ENCODE measurements at regions not wholly inside any gene's neighbourhood (a gene's known extent, or its start where the extent isn't known, plus 50 kb on each side); places are given as distances from the start of the nearest gene placed in this dataset.

GRCh38 chr12:119258149-119258548 is 76.4 kb upstream of the CCDC60 start:
- no peak overlapping the region for H2AK5ac ChIP-seq (ENCODE audit: insufficient read length, low read length)
- H3K4me2 ChIP-seq (ENCODE audit: insufficient read depth, insufficient read length, low read length): no peak overlapping the region
- no peak for DNase-seq
- Mint-ChIP-seq H3K4me1 (peaks cover under 1 to 5% of the 10 kb centered on the region in 2 experiments), H3K27ac (no peak overlapping the region; a peak in 1 of 7 replicates), H3K36me3 (ENCODE audit: insufficient read depth in 1 of 3, low read depth in 3 of 3) (no peaks in the 10 kb centered on the region), H3K9me3 (peaks cover 3 to 4% of the 10 kb centered on the region in 2 experiments; a peak in 3 of 5 replicates), H3K27me3 (ENCODE audit: low read depth) (peaks cover 3% of the 10 kb centered on the region; the same call in 1 of the 2 replicates), H3K4me3 (no peak overlapping the region)
- H4K5ac ChIP-seq (ENCODE audit: insufficient read length, low read depth, low read length): no peak overlapping the region
- no CpG with 5 or more reads among the region's 7 CpGs for WGBS (ENCODE audit: extremely low coverage, insufficient read length, low lambda C conversion rate)
- no peak overlapping the region for H2BK12ac ChIP-seq (ENCODE audit: insufficient read length, low read depth, low read length)
- no peak overlapping the region for H2BK5ac ChIP-seq (ENCODE audit: insufficient read length, low read length)
- no peaks in the 10 kb centered on the region for H3K9me3 ChIP-seq (ENCODE audit: control insufficient read depth, low read depth, low read length)
- no peak overlapping the region for H2BK120ac ChIP-seq (ENCODE audit: low read depth, low read length, poor library complexity, severe bottlenecking)
- no peaks in the 10 kb centered on the region for H3K79me1 ChIP-seq (ENCODE audit: insufficient read depth, low read depth, low read length, poor library complexity, severe bottlenecking)
- H2AFZ ChIP-seq (ENCODE audit: low read length): no peak overlapping the region
- no peaks in the 10 kb centered on the region for H3K79me2 ChIP-seq (ENCODE audit: insufficient read depth, low read length)
- no peaks in the 10 kb centered on the region for H3K23me2 ChIP-seq (ENCODE audit: insufficient read length, low read depth, low read length, poor library complexity, severe bottlenecking)
- no peak overlapping the region for H2BK15ac ChIP-seq (ENCODE audit: low read depth, low read length)
- no peak overlapping the region for H3K9ac ChIP-seq (ENCODE audit: extremely low read depth, insufficient read length, low read length)
- no peak overlapping the region for H3K27ac ChIP-seq (ENCODE audit: insufficient read length, low read depth, low read length)
- no peaks in the 10 kb centered on the region for H4K20me1 ChIP-seq (ENCODE audit: control insufficient read depth, insufficient read depth, insufficient read length)
- H4K8ac ChIP-seq (replicated peaks; ENCODE audit: insufficient read length, low read depth, low read length): no peak overlapping the region
- H4K91ac ChIP-seq (ENCODE audit: insufficient read length, low read depth, low read length): no peak overlapping the region
- H3T11ph ChIP-seq (ENCODE audit: low read length): no peak overlapping the region
- no peaks in the 10 kb centered on the region for H3K4me1 ChIP-seq (ENCODE audit: insufficient read depth, low read length)
- no peak for TF ChIP-seq CTCF (conservative IDR thresholded peaks at IDR 0.05)
- no peak overlapping the region for H3K23ac ChIP-seq (ENCODE audit: insufficient read length, low read depth, low read length)
- no peaks in the 10 kb centered on the region for H3K27me3 ChIP-seq (ENCODE audit: insufficient read depth, low read length)
- H3K56ac ChIP-seq (ENCODE audit: insufficient read length, low read depth, low read length): no peak overlapping the region
- no peak overlapping the region for H2BK20ac ChIP-seq (ENCODE audit: low read depth, low read length, poor library complexity, severe bottlenecking)
- H3K4ac ChIP-seq (ENCODE audit: low read depth, low read length): no peak overlapping the region
- no peak overlapping the region for H3K14ac ChIP-seq (ENCODE audit: insufficient read depth, low read length)
- H3K18ac ChIP-seq (ENCODE audit: insufficient read length, low read depth, low read length): no peak overlapping the region

Data from H9 (cell line).